Panc1 (cell line): ENCODE measurements at regions not wholly inside any gene's neighbourhood (a gene's known extent, or its start where the extent isn't known, plus 50 kb on each side); places are given as distances from the start of the nearest gene placed in this dataset.
A peak's percentile ranks its signal among the peaks of the same experiment; 100 is the strongest.

Source experiments
- ATAC-seq: fragments of 200-7000 bp; cut with Tn5 transposase; 2 replicates; pipeline ENCODE4 v1.9.1; 2020; ENCODE audit warnings: mild to moderate bottlenecking, moderate library complexity
- BruUV-seq: library from RNA; stranded (reverse); fragments of 400-500 nt; replicated peaks from 2 replicates; lab custom pipeline; 2021; lab: Mats Ljungman, UMichigan
- CTCF ChIA-PET: fragments of 300-600 bp; sonication (Branson Sonifier 250); formaldehyde crosslinking; loops from one replicate; lab custom pipeline; 2022; ENCODE audit warnings: antibody characterized with exemption; lab: Charles Lee
- POLR2A ChIA-PET: fragments of 300-600 bp; sonication (Branson Sonifier 250); formaldehyde crosslinking; loops from one replicate; lab custom pipeline; 2022; ENCODE audit warnings: antibody characterized with exemption; lab: Charles Lee
- DNase-seq: peaks from one replicate; pipeline ENCODE4 v3.0.0-alpha.2; 2010; ENCODE audit warnings: low read depth, low spot score
- H3K27ac ChIP-seq: 2 replicates; pipeline ENCODE4 v1.5.1; 2011; ENCODE audit warnings: mild to moderate bottlenecking, low read length, inconsistent platforms
- H3K27me3 ChIP-seq: fragments of 200-500 bp; sonication (Bioruptor generic); 2 replicates; pipeline ENCODE4 v1.6.0; 2014; ENCODE audit warnings: low read length, inconsistent platforms; ENCODE audit not compliant: control insufficient read depth, insufficient read depth
- H3K36me3 ChIP-seq: fragments of 200-500 bp; sonication (Bioruptor generic); 2 replicates; pipeline ENCODE4 v1.5.1; 2014; ENCODE audit warnings: inconsistent platforms, mild to moderate bottlenecking, low read length, moderate library complexity; ENCODE audit not compliant: control insufficient read depth, insufficient read depth
- H3K4me1 ChIP-seq: 2 replicates; pipeline ENCODE4 v1.5.1; 2011; ENCODE audit warnings: inconsistent platforms, mild to moderate bottlenecking, low read length, moderate library complexity; ENCODE audit not compliant: control insufficient read depth, insufficient read depth
- H3K4me3 ChIP-seq, 2 experiments: 2 replicates each; pipeline ENCODE4 v1.5.1; 2011 to 2012; ENCODE audit warnings: low read depth in 2 of 2, low read length in 2 of 2, mild to moderate bottlenecking in 2 of 2, inconsistent platforms in 1 of 2, moderate library complexity in 1 of 2
- H3K9me3 ChIP-seq: fragments of 200-500 bp; sonication (Bioruptor generic); 2 replicates; pipeline ENCODE4 v1.5.1; 2014; ENCODE audit warnings: low read depth, mild to moderate bottlenecking, inconsistent platforms, low read length, moderate library complexity; ENCODE audit not compliant: control insufficient read depth, insufficient read depth
- POLR2AphosphoS5 ChIP-seq: IDR thresholded peaks from 2 replicates; pipeline ENCODE4 v1.6.1; 2012; ENCODE audit warnings: mild to moderate bottlenecking, low read depth, low read length, moderate library complexity
- SIN3A ChIP-seq: IDR thresholded peaks from 2 replicates; pipeline ENCODE4 v1.6.1; 2012; ENCODE audit warnings: low read depth, mild to moderate bottlenecking, low read length, moderate library complexity, borderline replicate concordance; ENCODE audit not compliant: insufficient read depth
- TCF7L2 ChIP-seq: IDR thresholded peaks from 2 replicates; pipeline ENCODE4 v1.6.1; 2011; ENCODE audit warnings: mild to moderate bottlenecking, low read depth, low read length, inconsistent platforms
- in situ Hi-C: cut with HindIII; loops from 2 replicates; pipeline ENCODE4 v1.10.0; 2016; ENCODE audit warnings: low sequenced_read_pairs, low pct_unique_long_range_greater_than_20kb
- intact Hi-C: fragments of 100-400 bp; cut with micrococcal nuclease; formaldehyde crosslinking; loops from one replicate; pipeline ENCODE4 v1.10.0; 2022; ENCODE audit not compliant: unreplicated experiment
- TF ChIP-seq, protein P1 (sequence below), 2 experiments: IDR thresholded peaks; 2 replicates each; pipeline ENCODE4 v1.6.1; 2011 to 2012; ENCODE audit warnings: low read depth in 2 of 2, control low read depth in 1 of 2, low read length in 1 of 2, mild to moderate bottlenecking in 1 of 2, moderate library complexity in 1 of 2; ENCODE audit not compliant: insufficient read depth in 1 of 2
- TF ChIP-seq, protein P2 (sequence below): fragments of 450-650 bp; IDR thresholded peaks from 2 replicates; pipeline ENCODE4 v1.5.1; 2017; ENCODE audit warnings: mild to moderate bottlenecking

DNA sequence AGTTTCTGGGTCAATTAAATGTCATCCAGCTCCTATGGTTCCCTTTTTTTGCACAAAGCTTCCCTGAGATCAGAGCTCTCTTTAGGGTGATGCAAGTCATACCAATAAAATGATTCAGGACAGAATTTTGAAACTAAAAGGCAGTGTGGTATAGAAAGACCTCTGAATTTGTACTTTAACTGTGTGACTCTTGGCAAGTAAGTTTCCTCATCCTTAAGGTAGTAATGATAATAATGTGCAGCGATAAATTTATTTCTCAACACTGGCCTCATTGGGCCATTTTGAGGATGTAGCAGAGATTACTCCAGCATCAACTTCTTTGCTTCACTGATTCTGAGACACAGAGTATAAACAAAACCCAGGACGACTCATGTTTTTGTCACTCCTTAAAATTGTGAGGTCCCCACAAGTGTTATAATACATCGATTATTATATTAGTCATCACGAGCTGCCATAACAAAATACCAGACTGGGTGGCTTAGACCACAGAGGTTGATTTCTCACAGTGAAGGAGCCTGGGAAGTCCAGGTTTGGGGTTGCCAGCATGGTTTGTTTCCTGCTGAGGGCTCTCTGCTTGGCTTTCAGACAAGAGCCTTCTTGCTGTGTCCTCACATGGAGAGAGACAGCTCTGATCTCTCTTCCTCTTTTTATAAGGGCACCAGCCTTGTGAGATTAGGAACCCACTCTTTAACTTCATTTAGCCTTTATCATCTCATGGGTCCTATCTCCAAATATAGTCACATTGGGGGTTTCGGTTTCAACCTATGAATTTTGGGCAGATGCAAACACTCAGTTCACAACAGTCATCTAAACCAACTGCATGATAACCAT is 293.0 kb downstream of the ZNF608 start:
- intact Hi-C loops = no loop called here
- no peaks in the 10 kb centered on the region for H3K36me3 ChIP-seq
- in situ Hi-C loops = no loop called here
- H3K9me3 ChIP-seq = peaks cover 12% of the 10 kb centered on the region; the same call in 1 of the 2 replicates
- ChIA-PET CTCF (no interaction called here), POLR2A (no interaction called here)
- no peaks in the 10 kb centered on the region for H3K4me1 ChIP-seq
- TF ChIP-seq, protein P1, sequence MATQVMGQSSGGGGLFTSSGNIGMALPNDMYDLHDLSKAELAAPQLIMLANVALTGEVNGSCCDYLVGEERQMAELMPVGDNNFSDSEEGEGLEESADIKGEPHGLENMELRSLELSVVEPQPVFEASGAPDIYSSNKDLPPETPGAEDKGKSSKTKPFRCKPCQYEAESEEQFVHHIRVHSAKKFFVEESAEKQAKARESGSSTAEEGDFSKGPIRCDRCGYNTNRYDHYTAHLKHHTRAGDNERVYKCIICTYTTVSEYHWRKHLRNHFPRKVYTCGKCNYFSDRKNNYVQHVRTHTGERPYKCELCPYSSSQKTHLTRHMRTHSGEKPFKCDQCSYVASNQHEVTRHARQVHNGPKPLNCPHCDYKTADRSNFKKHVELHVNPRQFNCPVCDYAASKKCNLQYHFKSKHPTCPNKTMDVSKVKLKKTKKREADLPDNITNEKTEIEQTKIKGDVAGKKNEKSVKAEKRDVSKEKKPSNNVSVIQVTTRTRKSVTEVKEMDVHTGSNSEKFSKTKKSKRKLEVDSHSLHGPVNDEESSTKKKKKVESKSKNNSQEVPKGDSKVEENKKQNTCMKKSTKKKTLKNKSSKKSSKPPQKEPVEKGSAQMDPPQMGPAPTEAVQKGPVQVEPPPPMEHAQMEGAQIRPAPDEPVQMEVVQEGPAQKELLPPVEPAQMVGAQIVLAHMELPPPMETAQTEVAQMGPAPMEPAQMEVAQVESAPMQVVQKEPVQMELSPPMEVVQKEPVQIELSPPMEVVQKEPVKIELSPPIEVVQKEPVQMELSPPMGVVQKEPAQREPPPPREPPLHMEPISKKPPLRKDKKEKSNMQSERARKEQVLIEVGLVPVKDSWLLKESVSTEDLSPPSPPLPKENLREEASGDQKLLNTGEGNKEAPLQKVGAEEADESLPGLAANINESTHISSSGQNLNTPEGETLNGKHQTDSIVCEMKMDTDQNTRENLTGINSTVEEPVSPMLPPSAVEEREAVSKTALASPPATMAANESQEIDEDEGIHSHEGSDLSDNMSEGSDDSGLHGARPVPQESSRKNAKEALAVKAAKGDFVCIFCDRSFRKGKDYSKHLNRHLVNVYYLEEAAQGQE (IDR thresholded peaks at IDR 0.05; ENCODE audit: insufficient read depth in 1 of 2, low read depth in 2 of 2, low read length in 1 of 2) = no peak
- TF ChIP-seq TCF7L2 (no peak), POLR2AphosphoS5 (no peak), SIN3A (no peak)
- TF ChIP-seq, protein P2, sequence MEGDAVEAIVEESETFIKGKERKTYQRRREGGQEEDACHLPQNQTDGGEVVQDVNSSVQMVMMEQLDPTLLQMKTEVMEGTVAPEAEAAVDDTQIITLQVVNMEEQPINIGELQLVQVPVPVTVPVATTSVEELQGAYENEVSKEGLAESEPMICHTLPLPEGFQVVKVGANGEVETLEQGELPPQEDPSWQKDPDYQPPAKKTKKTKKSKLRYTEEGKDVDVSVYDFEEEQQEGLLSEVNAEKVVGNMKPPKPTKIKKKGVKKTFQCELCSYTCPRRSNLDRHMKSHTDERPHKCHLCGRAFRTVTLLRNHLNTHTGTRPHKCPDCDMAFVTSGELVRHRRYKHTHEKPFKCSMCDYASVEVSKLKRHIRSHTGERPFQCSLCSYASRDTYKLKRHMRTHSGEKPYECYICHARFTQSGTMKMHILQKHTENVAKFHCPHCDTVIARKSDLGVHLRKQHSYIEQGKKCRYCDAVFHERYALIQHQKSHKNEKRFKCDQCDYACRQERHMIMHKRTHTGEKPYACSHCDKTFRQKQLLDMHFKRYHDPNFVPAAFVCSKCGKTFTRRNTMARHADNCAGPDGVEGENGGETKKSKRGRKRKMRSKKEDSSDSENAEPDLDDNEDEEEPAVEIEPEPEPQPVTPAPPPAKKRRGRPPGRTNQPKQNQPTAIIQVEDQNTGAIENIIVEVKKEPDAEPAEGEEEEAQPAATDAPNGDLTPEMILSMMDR = no peak
- peak; percentile 58; the same call in 1 of the 2 replicates for ATAC-seq
- peak; percentile 2 for DNase-seq
- H3K4me3 ChIP-seq = no peak overlapping the region
- H3K27me3 ChIP-seq = no peaks in the 10 kb centered on the region
- H3K27ac ChIP-seq = peak overlapping the region; percentile 12; the same call in 1 of the 2 replicates
- BruUV-seq = no TSS peak

DNA sequence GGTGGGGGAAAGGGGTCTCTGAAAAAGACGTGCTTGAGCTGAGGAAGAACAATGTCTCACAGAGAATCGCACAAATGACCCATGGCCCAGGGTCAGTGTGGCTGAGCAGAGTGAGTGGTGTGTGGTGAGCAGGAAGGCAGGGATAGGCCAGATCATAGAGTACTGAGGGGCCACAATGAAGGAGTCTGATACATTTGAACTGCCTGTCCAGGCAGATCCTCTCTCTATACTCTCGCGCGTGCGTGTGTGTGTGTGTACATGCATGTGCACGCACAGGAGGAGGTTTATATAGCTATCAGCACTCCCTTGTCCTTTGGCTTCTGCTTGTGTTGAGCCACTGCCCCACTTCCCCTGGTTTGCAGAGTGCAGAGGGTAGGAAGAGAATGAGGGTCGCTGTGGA is 294.0 kb downstream of the ZNF608 start:
- in situ Hi-C loops = no loop called here
- ATAC-seq (no peak), DNase-seq (no peak)
- H3K4me1 ChIP-seq = no peaks in the 10 kb centered on the region
- BruUV-seq = no TSS peak
- H3K27me3 ChIP-seq = no peaks in the 10 kb centered on the region
- intact Hi-C loops = no loop called here
- no peaks in the 10 kb centered on the region for H3K36me3 ChIP-seq
- TF ChIP-seq TCF7L2 (no peak), POLR2AphosphoS5 (no peak), SIN3A (no peak)
- TF ChIP-seq, protein P1 (IDR thresholded peaks at IDR 0.05; ENCODE audit: insufficient read depth in 1 of 2, low read depth in 2 of 2, low read length in 1 of 2) = no peak
- TF ChIP-seq, protein P2 = no peak
- ChIA-PET CTCF (no interaction called here), POLR2A (no interaction called here)
- H3K4me3 ChIP-seq = no peak overlapping the region
- H3K27ac ChIP-seq = peak overlapping the region; percentile 2; the same call in 1 of the 2 replicates
- H3K9me3 ChIP-seq = peaks cover 11% of the 10 kb centered on the region; the same call in 1 of the 2 replicates
